Astrocyte (in vitro differentiated cells and primary cell): ENCODE measurements at regions not wholly inside any gene's neighbourhood (a gene's known extent, or its start where the extent isn't known, plus 50 kb on each side); places are given as distances from the start of the nearest gene placed in this dataset.

Experiments used
- DNase-seq: peaks from one replicate; pipeline ENCODE4 v3.0.0-alpha.2; 2010; ENCODE audit warnings: low read depth
- FAIRE-seq: peaks from 2 replicates; lab custom pipeline; 2011; peaks lifted over from hg19 to GRCh38; lab: Jason Lieb, UNC
- H2AFZ ChIP-seq: 2 replicates; pipeline ENCODE4 v1.6.0; 2012; ENCODE audit warnings: low read depth, low read length, inconsistent platforms
- H3K27ac ChIP-seq: 2 replicates; pipeline ENCODE4 v1.5.1; 2011; ENCODE audit warnings: low read depth, low read length, inconsistent platforms
- H3K27me3 ChIP-seq: 2 replicates; pipeline ENCODE4 v1.6.0; 2011; ENCODE audit warnings: low read length, inconsistent platforms; ENCODE audit not compliant: insufficient read depth
- H3K36me3 ChIP-seq: 2 replicates; pipeline ENCODE4 v1.5.1; 2011; ENCODE audit warnings: low read length, inconsistent platforms; ENCODE audit not compliant: insufficient read depth
- H3K4me1 ChIP-seq: 2 replicates; pipeline ENCODE4 v1.5.1; 2011; ENCODE audit warnings: low read length, inconsistent platforms; ENCODE audit not compliant: insufficient read depth
- H3K4me2 ChIP-seq: 2 replicates; pipeline ENCODE4 v1.6.0; 2012; ENCODE audit warnings: low read length, inconsistent platforms
- H3K4me3 ChIP-seq: 2 replicates; pipeline ENCODE4 v1.5.1; 2011; ENCODE audit warnings: low read depth, mild to moderate bottlenecking, low read length, inconsistent platforms; ENCODE audit not compliant: insufficient read depth
- H3K79me2 ChIP-seq: 2 replicates; pipeline ENCODE4 v1.6.0; 2012; ENCODE audit warnings: mild to moderate bottlenecking, low read length, inconsistent platforms; ENCODE audit not compliant: insufficient read depth
- H3K9ac ChIP-seq: 2 replicates; pipeline ENCODE4 v1.6.0; 2012; ENCODE audit warnings: mild to moderate bottlenecking, low read length, inconsistent platforms
- H3K9me3 ChIP-seq: 2 replicates; pipeline ENCODE4 v1.5.1; 2012; ENCODE audit warnings: low read depth, mild to moderate bottlenecking, low read length, inconsistent platforms; ENCODE audit not compliant: insufficient read depth
- H4K20me1 ChIP-seq: 2 replicates; pipeline ENCODE4 v1.6.0; 2012; ENCODE audit warnings: low read length, inconsistent platforms; ENCODE audit not compliant: insufficient read depth
- H3K27ac Mint-ChIP-seq: one replicate; pipeline ENCODE4 v1.8.0; 2021; ENCODE audit warnings: mild to moderate bottlenecking, mixed read lengths; ENCODE audit not compliant: unreplicated experiment
- H3K27me3 Mint-ChIP-seq: one replicate; pipeline ENCODE4 v1.8.0; 2021; ENCODE audit warnings: low read depth, mixed read lengths; ENCODE audit not compliant: unreplicated experiment
- H3K36me3 Mint-ChIP-seq: one replicate; pipeline ENCODE4 v1.8.0; 2021; ENCODE audit warnings: low read depth, mixed read lengths; ENCODE audit not compliant: unreplicated experiment
- H3K4me1 Mint-ChIP-seq: one replicate; pipeline ENCODE4 v1.8.0; 2021; ENCODE audit warnings: low read depth, mixed read lengths; ENCODE audit not compliant: unreplicated experiment
- H3K4me3 Mint-ChIP-seq: one replicate; pipeline ENCODE4 v1.8.0; 2021; ENCODE audit warnings: mild to moderate bottlenecking, moderate library complexity, mixed read lengths; ENCODE audit not compliant: unreplicated experiment
- H3K9me3 Mint-ChIP-seq: one replicate; pipeline ENCODE4 v1.8.0; 2021; ENCODE audit warnings: mild to moderate bottlenecking, mixed read lengths; ENCODE audit not compliant: unreplicated experiment
- CTCF ChIP-seq: IDR thresholded peaks from 2 replicates; pipeline ENCODE4 v1.5.1; 2011; ENCODE audit warnings: low read depth, mild to moderate bottlenecking, inconsistent platforms, low read length, moderate library complexity; ENCODE audit not compliant: insufficient read depth
- EZH2 ChIP-seq: IDR thresholded peaks from 2 replicates; pipeline ENCODE4 v1.6.1; 2012; ENCODE audit warnings: mild to moderate bottlenecking, low read length, inconsistent platforms; ENCODE audit not compliant: insufficient read depth

- Histone ChIP-seq H3K36me3 (no peaks in the 10 kb centered on the region), H3K9me3 (no peaks in the 10 kb centered on the region), H3K4me2 (no peak overlapping the region), H4K20me1 (no peaks in the 10 kb centered on the region), H2AFZ (no peak overlapping the region), H3K4me3 (no peak overlapping the region), H3K79me2 (no peaks in the 10 kb centered on the region), H3K9ac (no peak overlapping the region), H3K4me1 (no peaks in the 10 kb centered on the region), H3K27me3 (no peaks in the 10 kb centered on the region), H3K27ac (no peak overlapping the region)
- H3K36me3 Mint-ChIP-seq: no peaks in the 10 kb centered on the region
- H3K9me3 Mint-ChIP-seq: peaks cover 2% of the 10 kb centered on the region
- no peak overlapping the region for H3K4me3 Mint-ChIP-seq
- FAIRE-seq (no peak), DNase-seq (no peak)
- no peaks in the 10 kb centered on the region for H3K4me1 Mint-ChIP-seq
- no peak overlapping the region for H3K27ac Mint-ChIP-seq
- TF ChIP-seq EZH2: no peak
- TF ChIP-seq CTCF: no peak
- peaks cover 2% of the 10 kb centered on the region for H3K27me3 Mint-ChIP-seq
Measured at GRCh38 chr1:239662950-239663349, 276.6 kb downstream of the CHRM3 start.

GRCh38 chr1:239672256-239672655 lies 285.9 kb downstream of the CHRM3 start:
- no peaks in the 10 kb centered on the region for H3K36me3 Mint-ChIP-seq
- H3K9ac ChIP-seq: no peak overlapping the region
- no peaks in the 10 kb centered on the region for H3K79me2 ChIP-seq
- DNase-seq (no peak), FAIRE-seq (no peak)
- no peak for TF ChIP-seq EZH2
- no peak for TF ChIP-seq CTCF
- no peak overlapping the region for H2AFZ ChIP-seq
- H3K9me3 ChIP-seq: no peaks in the 10 kb centered on the region
- H3K4me3 ChIP-seq: no peak overlapping the region
- no peaks in the 10 kb centered on the region for H3K27me3 ChIP-seq
- H3K4me3 Mint-ChIP-seq: no peak overlapping the region
- no peak overlapping the region for H3K27ac Mint-ChIP-seq
- no peaks in the 10 kb centered on the region for H3K27me3 Mint-ChIP-seq
- H3K4me2 ChIP-seq: no peak overlapping the region
- H3K4me1 ChIP-seq: no peaks in the 10 kb centered on the region
- no peak overlapping the region for H3K27ac ChIP-seq
- peaks cover 1% of the 10 kb centered on the region for H3K9me3 Mint-ChIP-seq
- H4K20me1 ChIP-seq: no peaks in the 10 kb centered on the region
- H3K36me3 ChIP-seq: no peaks in the 10 kb centered on the region
- peaks cover 8% of the 10 kb centered on the region for H3K4me1 Mint-ChIP-seq

- Mint-ChIP-seq H3K4me3 (no peak overlapping the region), H3K4me1 (peaks cover 12% of the 10 kb centered on the region), H3K36me3 (no peaks in the 10 kb centered on the region), H3K27me3 (no peaks in the 10 kb centered on the region), H3K9me3 (peaks cover 4% of the 10 kb centered on the region), H3K27ac (no peak overlapping the region)
- Histone ChIP-seq H3K4me2 (no peak overlapping the region), H3K36me3 (no peaks in the 10 kb centered on the region), H4K20me1 (no peaks in the 10 kb centered on the region), H3K27me3 (no peaks in the 10 kb centered on the region), H2AFZ (no peak overlapping the region), H3K9ac (no peak overlapping the region), H3K4me3 (no peak overlapping the region), H3K9me3 (no peaks in the 10 kb centered on the region), H3K79me2 (no peaks in the 10 kb centered on the region), H3K4me1 (no peaks in the 10 kb centered on the region), H3K27ac (no peak overlapping the region)
- DNase-seq: no peak
- no peak for TF ChIP-seq CTCF
- no peak for TF ChIP-seq EZH2
- FAIRE-seq: no peak
Measured at GRCh38 chr1:239675735-239676134, 289.4 kb downstream of the CHRM3 start.
